ENCODE measurements at regions not wholly inside any gene's neighbourhood (a gene's known extent, or its start where the extent isn't known, plus 50 kb on each side); places are given as distances from the start of the nearest gene placed in this dataset.

GRCh38 chr5:19048726-19049125 is 939.3 kb downstream of the CDH18 start:
- H4K20me1 ChIP-seq (ENCODE audit: control insufficient read depth, insufficient read depth, insufficient read length), result no peaks in the 10 kb centered on the region
- H3K4ac ChIP-seq (ENCODE audit: low read depth, low read length), result no peak overlapping the region
- Mint-ChIP-seq H3K4me1 (peaks cover 14 to 23% of the 10 kb centered on the region in 2 experiments), H3K36me3 (ENCODE audit: insufficient read depth in 1 of 3, low read depth in 3 of 3) (no peaks in the 10 kb centered on the region), H3K27ac (no peak overlapping the region), H3K9me3 (no peaks in the 10 kb centered on the region; a peak in 2 of 5 replicates), H3K27me3 (ENCODE audit: low read depth) (no peaks in the 10 kb centered on the region), H3K4me3 (no peak overlapping the region)
- H3K56ac ChIP-seq (ENCODE audit: insufficient read length, low read depth, low read length), result no peak overlapping the region
- no peaks in the 10 kb centered on the region for H3K79me2 ChIP-seq (ENCODE audit: insufficient read depth, low read length)
- H2BK20ac ChIP-seq (ENCODE audit: low read depth, low read length, poor library complexity, severe bottlenecking), result no peak overlapping the region
- no peak overlapping the region for H2BK15ac ChIP-seq (ENCODE audit: low read depth, low read length)
- no peak for DNase-seq
- no peak overlapping the region for H3K14ac ChIP-seq (ENCODE audit: insufficient read depth, low read length)
- TF ChIP-seq CTCF (conservative IDR thresholded peaks at IDR 0.05), result no peak
- no peaks in the 10 kb centered on the region for H3K79me1 ChIP-seq (ENCODE audit: insufficient read depth, low read depth, low read length, poor library complexity, severe bottlenecking)
- H3K4me1 ChIP-seq (ENCODE audit: insufficient read depth, low read length), result peaks cover 2% of the 10 kb centered on the region; the same call in 1 of the 2 replicates
- no peak overlapping the region for H2BK12ac ChIP-seq (ENCODE audit: insufficient read length, low read depth, low read length)
- no peaks in the 10 kb centered on the region for H3K23me2 ChIP-seq (ENCODE audit: insufficient read length, low read depth, low read length, poor library complexity, severe bottlenecking)
- no peak overlapping the region for H2AK5ac ChIP-seq (ENCODE audit: insufficient read length, low read length)
- H3K27ac ChIP-seq (ENCODE audit: insufficient read length, low read depth, low read length), result no peak overlapping the region
- no peak overlapping the region for H2BK5ac ChIP-seq (ENCODE audit: insufficient read length, low read length)
- no peak overlapping the region for H3K23ac ChIP-seq (ENCODE audit: insufficient read length, low read depth, low read length)
- no peak overlapping the region for H2AFZ ChIP-seq (ENCODE audit: low read length)
- H3K18ac ChIP-seq (ENCODE audit: insufficient read length, low read depth, low read length), result no peak overlapping the region
- no peaks in the 10 kb centered on the region for H3K27me3 ChIP-seq (ENCODE audit: insufficient read depth, low read length)
- no peak overlapping the region for H4K5ac ChIP-seq (ENCODE audit: insufficient read length, low read depth, low read length)
- no peaks in the 10 kb centered on the region for H3K9me3 ChIP-seq (ENCODE audit: control insufficient read depth, low read depth, low read length)
- H3T11ph ChIP-seq (ENCODE audit: low read length), result no peak overlapping the region
- WGBS (ENCODE audit: extremely low coverage, insufficient read length, low lambda C conversion rate), result no CpG with 5 or more reads among the region's 3 CpGs
- H3K9ac ChIP-seq (ENCODE audit: extremely low read depth, insufficient read length, low read length), result no peak overlapping the region
- no peak overlapping the region for H4K8ac ChIP-seq (replicated peaks; ENCODE audit: insufficient read length, low read depth, low read length)
- no peak overlapping the region for H3K4me2 ChIP-seq (ENCODE audit: insufficient read depth, insufficient read length, low read length)
- H4K91ac ChIP-seq (ENCODE audit: insufficient read length, low read depth, low read length), result no peak overlapping the region
- no peak overlapping the region for H2BK120ac ChIP-seq (ENCODE audit: low read depth, low read length, poor library complexity, severe bottlenecking)

Measured in H9 (cell line).